ENCODE measurements at regions not wholly inside any gene's neighbourhood (a gene's known extent, or its start where the extent isn't known, plus 50 kb on each side); places are given as distances from the start of the nearest gene placed in this dataset.
"Not testable (repeated sequence)": the region's sequence is repeated elsewhere in the genome, so short reads cannot be mapped to it uniquely, and the experiment has no call there.

DNA sequence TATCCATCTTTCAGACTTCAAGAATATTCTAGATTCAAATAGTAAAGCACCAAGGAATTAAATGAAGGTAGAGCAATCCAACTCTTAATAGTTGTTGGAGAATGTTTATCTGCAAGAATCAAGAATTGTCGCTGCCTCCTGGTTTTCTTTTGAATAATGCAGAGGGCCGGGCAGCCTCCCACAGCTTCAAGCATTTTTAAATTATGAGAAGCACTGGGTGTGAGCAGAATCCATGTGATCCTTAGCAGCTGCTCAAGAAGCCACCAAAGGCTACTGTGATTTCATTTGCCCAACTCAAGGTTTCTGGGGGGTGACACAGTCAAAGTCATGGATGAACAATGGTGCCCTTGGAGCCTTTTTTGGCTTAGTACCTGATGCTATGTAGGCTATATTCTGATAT is 374.9 kb downstream of the BCL2L11 start:
- not testable (repeated sequence) for H4K8ac ChIP-seq (replicated peaks; ENCODE audit: insufficient read length, low read depth, low read length); H3K27ac ChIP-seq (ENCODE audit: insufficient read length, low read depth, low read length); H2AK5ac ChIP-seq (ENCODE audit: insufficient read length, low read length); H3K79me1 ChIP-seq (ENCODE audit: insufficient read depth, low read depth, low read length, poor library complexity, severe bottlenecking); DNase-seq; H2BK20ac ChIP-seq (ENCODE audit: low read depth, low read length, poor library complexity, severe bottlenecking); H2BK120ac ChIP-seq (ENCODE audit: low read depth, low read length, poor library complexity, severe bottlenecking); H3K4me1 Mint-ChIP-seq; H2BK5ac ChIP-seq (ENCODE audit: insufficient read length, low read length); H3K36me3 Mint-ChIP-seq (ENCODE audit: insufficient read depth in 1 of 3, low read depth in 3 of 3); H3K56ac ChIP-seq (ENCODE audit: insufficient read length, low read depth, low read length); H3K23me2 ChIP-seq (ENCODE audit: insufficient read length, low read depth, low read length, poor library complexity, severe bottlenecking); H4K91ac ChIP-seq (ENCODE audit: insufficient read length, low read depth, low read length); H3K14ac ChIP-seq (ENCODE audit: insufficient read depth, low read length); H2BK15ac ChIP-seq (ENCODE audit: low read depth, low read length); H2AFZ ChIP-seq (ENCODE audit: low read length); H2BK12ac ChIP-seq (ENCODE audit: insufficient read length, low read depth, low read length); H3K9me3 Mint-ChIP-seq; H4K20me1 ChIP-seq (ENCODE audit: control insufficient read depth, insufficient read depth, insufficient read length); H3K9ac ChIP-seq (ENCODE audit: extremely low read depth, insufficient read length, low read length); H3K79me2 ChIP-seq (ENCODE audit: insufficient read depth, low read length); H3K27me3 Mint-ChIP-seq (ENCODE audit: low read depth); H3T11ph ChIP-seq (ENCODE audit: low read length); H3K4ac ChIP-seq (ENCODE audit: low read depth, low read length); H3K4me1 ChIP-seq (ENCODE audit: insufficient read depth, low read length); H3K23ac ChIP-seq (ENCODE audit: insufficient read length, low read depth, low read length); H4K5ac ChIP-seq (ENCODE audit: insufficient read length, low read depth, low read length); H3K27ac Mint-ChIP-seq; H3K4me2 ChIP-seq (ENCODE audit: insufficient read depth, insufficient read length, low read length); H3K27me3 ChIP-seq (ENCODE audit: insufficient read depth, low read length); H3K9me3 ChIP-seq (ENCODE audit: control insufficient read depth, low read depth, low read length); H3K18ac ChIP-seq (ENCODE audit: insufficient read length, low read depth, low read length); H3K4me3 Mint-ChIP-seq
- WGBS (ENCODE audit: extremely low coverage, insufficient read length, low lambda C conversion rate): no CpG with 5 or more reads among the region's 2 CpGs

DNA sequence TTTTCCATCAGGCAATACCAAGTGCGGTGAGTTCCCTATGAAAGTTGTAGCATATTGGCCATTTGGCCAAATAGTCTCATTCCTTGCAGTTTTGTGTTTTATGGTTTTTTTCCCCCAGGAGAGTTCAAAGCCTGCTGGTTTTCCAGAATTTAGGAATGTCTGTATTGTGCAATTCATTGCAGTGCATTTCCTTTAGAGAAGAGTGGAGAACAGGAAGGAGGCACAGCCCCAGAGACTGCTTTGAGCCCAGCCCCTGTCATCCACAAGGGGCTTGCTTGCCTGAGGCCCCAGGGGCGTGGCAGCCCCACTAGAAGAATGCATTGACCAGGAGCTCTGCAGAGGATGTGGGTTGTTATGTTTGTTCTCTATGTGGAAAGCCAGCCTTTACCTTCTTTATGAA is 375.5 kb downstream of the BCL2L11 start:
- not testable (repeated sequence) for H3K23ac ChIP-seq (ENCODE audit: insufficient read length, low read depth, low read length); H4K5ac ChIP-seq (ENCODE audit: insufficient read length, low read depth, low read length); H3K9me3 Mint-ChIP-seq; H4K8ac ChIP-seq (replicated peaks; ENCODE audit: insufficient read length, low read depth, low read length); H2BK12ac ChIP-seq (ENCODE audit: insufficient read length, low read depth, low read length); H3K4me1 ChIP-seq (ENCODE audit: insufficient read depth, low read length); H4K91ac ChIP-seq (ENCODE audit: insufficient read length, low read depth, low read length); H3K4me3 Mint-ChIP-seq; H2AFZ ChIP-seq (ENCODE audit: low read length); H3K9me3 ChIP-seq (ENCODE audit: control insufficient read depth, low read depth, low read length); H3K4me1 Mint-ChIP-seq; H3K23me2 ChIP-seq (ENCODE audit: insufficient read length, low read depth, low read length, poor library complexity, severe bottlenecking); H3K9ac ChIP-seq (ENCODE audit: extremely low read depth, insufficient read length, low read length); H2BK20ac ChIP-seq (ENCODE audit: low read depth, low read length, poor library complexity, severe bottlenecking); H3K27me3 Mint-ChIP-seq (ENCODE audit: low read depth); H4K20me1 ChIP-seq (ENCODE audit: control insufficient read depth, insufficient read depth, insufficient read length); H3K14ac ChIP-seq (ENCODE audit: insufficient read depth, low read length); H3K27ac ChIP-seq (ENCODE audit: insufficient read length, low read depth, low read length); H3K4me2 ChIP-seq (ENCODE audit: insufficient read depth, insufficient read length, low read length); H3K79me2 ChIP-seq (ENCODE audit: insufficient read depth, low read length); H3K18ac ChIP-seq (ENCODE audit: insufficient read length, low read depth, low read length); H2BK15ac ChIP-seq (ENCODE audit: low read depth, low read length); H3K56ac ChIP-seq (ENCODE audit: insufficient read length, low read depth, low read length); H3K79me1 ChIP-seq (ENCODE audit: insufficient read depth, low read depth, low read length, poor library complexity, severe bottlenecking); H2AK5ac ChIP-seq (ENCODE audit: insufficient read length, low read length); H2BK120ac ChIP-seq (ENCODE audit: low read depth, low read length, poor library complexity, severe bottlenecking); H2BK5ac ChIP-seq (ENCODE audit: insufficient read length, low read length); H3K27me3 ChIP-seq (ENCODE audit: insufficient read depth, low read length); H3K27ac Mint-ChIP-seq; H3K36me3 Mint-ChIP-seq (ENCODE audit: insufficient read depth in 1 of 3, low read depth in 3 of 3); H3T11ph ChIP-seq (ENCODE audit: low read length); H3K4ac ChIP-seq (ENCODE audit: low read depth, low read length)
- DNase-seq: peak; percentile 49
- WGBS (ENCODE audit: extremely low coverage, insufficient read length, low lambda C conversion rate): no CpG with 5 or more reads among the region's 2 CpGs

DNA sequence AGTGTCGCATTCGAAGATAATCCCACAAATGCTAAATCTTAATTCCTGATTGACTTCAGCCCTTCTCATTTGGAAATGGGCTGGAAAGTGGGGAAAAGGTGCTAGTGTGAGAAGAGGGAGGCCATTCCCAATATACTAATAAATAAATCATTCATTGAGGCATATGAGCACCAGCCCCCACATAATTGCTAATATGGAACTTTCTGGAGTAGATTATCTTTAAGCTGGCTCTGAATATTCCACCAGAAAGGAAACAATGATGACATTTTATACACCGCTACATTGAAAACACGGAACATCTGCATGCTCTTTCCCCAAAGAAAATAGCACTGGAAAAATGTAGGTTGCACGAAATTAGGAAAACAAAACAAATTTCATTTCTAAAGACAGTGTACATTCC is 376.1 kb downstream of the BCL2L11 start:
- H2BK12ac ChIP-seq (ENCODE audit: insufficient read length, low read depth, low read length); H3K4ac ChIP-seq (ENCODE audit: low read depth, low read length); DNase-seq; H3K23ac ChIP-seq (ENCODE audit: insufficient read length, low read depth, low read length); H3K36me3 Mint-ChIP-seq (ENCODE audit: insufficient read depth in 1 of 3, low read depth in 3 of 3); H2BK15ac ChIP-seq (ENCODE audit: low read depth, low read length); H2BK20ac ChIP-seq (ENCODE audit: low read depth, low read length, poor library complexity, severe bottlenecking); H2AFZ ChIP-seq (ENCODE audit: low read length); H3K27ac Mint-ChIP-seq; H3K9me3 Mint-ChIP-seq; H3K4me3 Mint-ChIP-seq; H3K27ac ChIP-seq (ENCODE audit: insufficient read length, low read depth, low read length); H3K4me2 ChIP-seq (ENCODE audit: insufficient read depth, insufficient read length, low read length); H3K4me1 Mint-ChIP-seq; H3K27me3 Mint-ChIP-seq (ENCODE audit: low read depth); H3K56ac ChIP-seq (ENCODE audit: insufficient read length, low read depth, low read length); H3K9ac ChIP-seq (ENCODE audit: extremely low read depth, insufficient read length, low read length); H3K9me3 ChIP-seq (ENCODE audit: control insufficient read depth, low read depth, low read length); H4K5ac ChIP-seq (ENCODE audit: insufficient read length, low read depth, low read length); H3K27me3 ChIP-seq (ENCODE audit: insufficient read depth, low read length); H3K79me2 ChIP-seq (ENCODE audit: insufficient read depth, low read length); H3K18ac ChIP-seq (ENCODE audit: insufficient read length, low read depth, low read length); H3K14ac ChIP-seq (ENCODE audit: insufficient read depth, low read length); H2BK120ac ChIP-seq (ENCODE audit: low read depth, low read length, poor library complexity, severe bottlenecking); H2BK5ac ChIP-seq (ENCODE audit: insufficient read length, low read length); H3K4me1 ChIP-seq (ENCODE audit: insufficient read depth, low read length); H4K20me1 ChIP-seq (ENCODE audit: control insufficient read depth, insufficient read depth, insufficient read length); H3K79me1 ChIP-seq (ENCODE audit: insufficient read depth, low read depth, low read length, poor library complexity, severe bottlenecking); H3K23me2 ChIP-seq (ENCODE audit: insufficient read length, low read depth, low read length, poor library complexity, severe bottlenecking); H4K8ac ChIP-seq (replicated peaks; ENCODE audit: insufficient read length, low read depth, low read length); H2AK5ac ChIP-seq (ENCODE audit: insufficient read length, low read length); H4K91ac ChIP-seq (ENCODE audit: insufficient read length, low read depth, low read length); H3T11ph ChIP-seq (ENCODE audit: low read length): not testable (repeated sequence)
- no CpG with 5 or more reads among the region's 5 CpGs for WGBS (ENCODE audit: extremely low coverage, insufficient read length, low lambda C conversion rate)

Data from H9 (cell line).